Nephron (organoid): ENCODE measurements at regions not wholly inside any gene's neighbourhood (a gene's known extent, or its start where the extent isn't known, plus 50 kb on each side); places are given as distances from the start of the nearest gene placed in this dataset.
A peak's percentile ranks its signal among the peaks of the same experiment; 100 is the strongest.
"Not testable (repeated sequence)": the region's sequence is repeated elsewhere in the genome, so short reads cannot be mapped to it uniquely, and the experiment has no call there.

Experiments used
- H3K27ac Mint-ChIP-seq, 3 experiments: 2 replicates each; pipeline ENCODE4 v1.8.0; 2020; ENCODE audit warnings: mixed read lengths in 3 of 3, mild to moderate bottlenecking in 2 of 3, moderate library complexity in 1 of 3
- H3K27me3 Mint-ChIP-seq: 2 replicates; pipeline ENCODE4 v1.8.0; 2021; ENCODE audit warnings: low read depth, mild to moderate bottlenecking, moderate library complexity, mixed read lengths
- H3K36me3 Mint-ChIP-seq: 2 replicates; pipeline ENCODE4 v1.8.0; 2020; ENCODE audit warnings: low read depth, mixed read lengths
- H3K4me1 Mint-ChIP-seq: 2 replicates; pipeline ENCODE4 v1.8.0; 2020; ENCODE audit warnings: mixed read lengths
- H3K4me3 Mint-ChIP-seq, 3 experiments: 2 replicates each; pipeline ENCODE4 v1.8.0; 2020; ENCODE audit warnings: mild to moderate bottlenecking in 3 of 3, mixed read lengths in 3 of 3, moderate library complexity in 2 of 3
- H3K9me3 Mint-ChIP-seq: 2 replicates; pipeline ENCODE4 v1.8.0; 2020; ENCODE audit warnings: mixed read lengths
- CTCF ChIP-seq, 3 experiments: fragments of 200-600 bp; sonication (generic); IDR thresholded peaks; one replicate each; pipeline ENCODE4 v1.5.0; 2021; ENCODE audit warnings: antibody characterized with exemption in 3 of 3; ENCODE audit not compliant: unreplicated experiment in 3 of 3

GRCh38 chr13:83125791-83126190, 756.5 kb downstream of the SLITRK1 start:
- no peaks in the 10 kb centered on the region for H3K4me1 Mint-ChIP-seq
- no peak for TF ChIP-seq CTCF (IDR thresholded peaks at IDR 0.05; ENCODE audit: unreplicated experiment in 3 of 3)
- H3K36me3 Mint-ChIP-seq: no peaks in the 10 kb centered on the region
- H3K4me3 Mint-ChIP-seq: no peak overlapping the region
- H3K9me3 Mint-ChIP-seq: no peaks in the 10 kb centered on the region
- H3K27me3 Mint-ChIP-seq: no peaks in the 10 kb centered on the region
- no peak overlapping the region for H3K27ac Mint-ChIP-seq

- Mint-ChIP-seq H3K27ac (no peak overlapping the region), H3K36me3 (no peaks in the 10 kb centered on the region), H3K4me3 (no peak overlapping the region), H3K27me3 (no peaks in the 10 kb centered on the region), H3K9me3 (no peaks in the 10 kb centered on the region), H3K4me1 (no peaks in the 10 kb centered on the region)
- no peak for TF ChIP-seq CTCF (IDR thresholded peaks at IDR 0.05; ENCODE audit: unreplicated experiment in 3 of 3)
Observed at GRCh38 chr13:83121896-83122295, 760.4 kb downstream of the SLITRK1 start.

GRCh38 chr13:83117046-83117445, 765.2 kb downstream of the SLITRK1 start:
- no peak for TF ChIP-seq CTCF (IDR thresholded peaks at IDR 0.05; ENCODE audit: unreplicated experiment in 3 of 3)
- Mint-ChIP-seq H3K4me3 (no peak overlapping the region), H3K9me3 (no peaks in the 10 kb centered on the region), H3K4me1 (no peaks in the 10 kb centered on the region), H3K27ac (peak overlapping the region; percentile 5 to 90 (median 26)), H3K36me3 (no peaks in the 10 kb centered on the region), H3K27me3 (no peaks in the 10 kb centered on the region)

GRCh38 chr13:83101574-83102247, 780.6 kb downstream of the SLITRK1 start:
- not testable (repeated sequence) for H3K4me3 Mint-ChIP-seq, H3K9me3 Mint-ChIP-seq, H3K4me1 Mint-ChIP-seq, H3K27ac Mint-ChIP-seq, H3K27me3 Mint-ChIP-seq, H3K36me3 Mint-ChIP-seq

GRCh38 chr13:83100237-83100636, 782.0 kb downstream of the SLITRK1 start:
- H3K27ac Mint-ChIP-seq: no peak overlapping the region

GRCh38 chr13:83088858-83089257, 793.4 kb downstream of the SLITRK1 start:
- Mint-ChIP-seq H3K27me3 (no peaks in the 10 kb centered on the region), H3K4me1 (no peaks in the 10 kb centered on the region), H3K9me3 (peaks cover 10% of the 10 kb centered on the region), H3K36me3 (no peaks in the 10 kb centered on the region), H3K27ac (no peak overlapping the region), H3K4me3 (no peak overlapping the region)
- TF ChIP-seq CTCF (IDR thresholded peaks at IDR 0.05; ENCODE audit: unreplicated experiment in 3 of 3): no peak

More at GRCh38 chr13:83100237-83100636, 782.0 kb downstream of the SLITRK1 start:
- no peaks in the 10 kb centered on the region for H3K9me3 Mint-ChIP-seq
- H3K27me3 Mint-ChIP-seq: no peaks in the 10 kb centered on the region
- no peaks in the 10 kb centered on the region for H3K4me1 Mint-ChIP-seq
- H3K36me3 Mint-ChIP-seq: no peaks in the 10 kb centered on the region
- H3K4me3 Mint-ChIP-seq: no peak overlapping the region
- no peak for TF ChIP-seq CTCF (IDR thresholded peaks at IDR 0.05; ENCODE audit: unreplicated experiment in 3 of 3)
